Smooth muscle cell (in vitro differentiated cells): ENCODE measurements at regions not wholly inside any gene's neighbourhood (a gene's known extent, or its start where the extent isn't known, plus 50 kb on each side); places are given as distances from the start of the nearest gene placed in this dataset.
"Not testable (repeated sequence)": the region's sequence is repeated elsewhere in the genome, so short reads cannot be mapped to it uniquely, and the experiment has no call there.

Experiments used
- DNase-seq: peaks from one replicate; lab custom pipeline; 2025; ENCODE audit not compliant: unreplicated experiment; lab: John Stamatoyannopoulos, UW
- H2AFZ ChIP-seq: fragments of 200-600 bp; sonication (generic); 2 replicates; pipeline ENCODE4 v1.6.0; 2016; ENCODE audit warnings: antibody characterized with exemption, low read depth, mild to moderate bottlenecking
- H3F3A ChIP-seq: fragments of 200-600 bp; sonication (generic); 2 replicates; pipeline ENCODE4 v1.6.0; 2017; ENCODE audit warnings: antibody characterized with exemption, low read depth
- H3K27ac ChIP-seq: fragments of 200-600 bp; sonication (generic); 2 replicates; pipeline ENCODE4 v1.5.1; 2016; ENCODE audit warnings: low read depth, mild to moderate bottlenecking
- H3K27me3 ChIP-seq: fragments of 200-600 bp; sonication (generic); 2 replicates; pipeline ENCODE4 v1.6.1; 2016; ENCODE audit warnings: low read depth, mild to moderate bottlenecking
- H3K36me3 ChIP-seq: fragments of 200-600 bp; sonication (generic); 2 replicates; pipeline ENCODE4 v1.5.1; 2016; ENCODE audit warnings: low read depth
- H3K4me1 ChIP-seq: fragments of 200-600 bp; sonication (generic); 2 replicates; pipeline ENCODE4 v1.5.1; 2016; ENCODE audit warnings: low read depth
- H3K4me2 ChIP-seq: fragments of 200-600 bp; sonication (generic); 2 replicates; pipeline ENCODE4 v1.6.0; 2016; ENCODE audit warnings: mild to moderate bottlenecking
- H3K4me3 ChIP-seq: fragments of 200-600 bp; sonication (generic); 2 replicates; pipeline ENCODE4 v1.5.1; 2016; ENCODE audit warnings: mild to moderate bottlenecking
- H3K79me2 ChIP-seq: fragments of 200-600 bp; sonication (generic); 2 replicates; pipeline ENCODE4 v1.6.0; 2016; ENCODE audit warnings: low read depth, mild to moderate bottlenecking
- H3K9ac ChIP-seq: fragments of 200-600 bp; sonication (generic); 2 replicates; pipeline ENCODE4 v1.6.0; 2016; ENCODE audit warnings: low read depth
- H3K9me3 ChIP-seq: fragments of 200-600 bp; sonication (generic); replicated peaks from 2 replicates; pipeline ENCODE4 v1.5.1; 2016; ENCODE audit warnings: low read depth
- H4K20me1 ChIP-seq: fragments of 200-600 bp; sonication (generic); 2 replicates; pipeline ENCODE4 v1.6.0; 2016; ENCODE audit warnings: low read depth
- CTCF ChIP-seq: fragments of 200-600 bp; sonication (generic); IDR thresholded peaks from 2 replicates; pipeline ENCODE4 v1.5.1; 2017; ENCODE audit warnings: borderline replicate concordance, mild to moderate bottlenecking, antibody characterized with exemption; ENCODE audit not compliant: insufficient read depth, poor library complexity, severe bottlenecking
- WGBS: methylation state at CpG from one replicate; pipeline ENCODE4 v1.1.7; 2016; ENCODE audit warnings: low lambda C conversion rate; 5-methylcytosine and 5-hydroxymethylcytosine counted together

GRCh38 chrX:13381514-13381913 lies 61.7 kb upstream of the ATXN3L start:
- Histone ChIP-seq H2AFZ (no peak overlapping the region), H3K4me3 (no peak overlapping the region), H3K27me3 (no peaks in the 10 kb centered on the region), H3K36me3 (no peaks in the 10 kb centered on the region), H3K9me3 (no peaks in the 10 kb centered on the region), H3F3A (peaks cover 12% of the 10 kb centered on the region), H3K9ac (no peak overlapping the region), H3K27ac (no peak overlapping the region), H3K79me2 (no peaks in the 10 kb centered on the region), H3K4me2 (no peak overlapping the region), H3K4me1 (peaks cover 6% of the 10 kb centered on the region), H4K20me1 (no peaks in the 10 kb centered on the region)
- DNase-seq: no peak
- no peak for TF ChIP-seq CTCF
- WGBS: 81% methylated on average over 2 of the region's 2 CpGs

- Histone ChIP-seq H3K4me2 (no peak overlapping the region), H3K9ac (no peak overlapping the region), H3F3A (peaks cover 21% of the 10 kb centered on the region), H3K27ac (no peak overlapping the region), H3K4me1 (peaks cover 6% of the 10 kb centered on the region), H3K79me2 (no peaks in the 10 kb centered on the region), H3K9me3 (no peaks in the 10 kb centered on the region), H4K20me1 (no peaks in the 10 kb centered on the region), H2AFZ (no peak overlapping the region), H3K27me3 (no peaks in the 10 kb centered on the region), H3K36me3 (no peaks in the 10 kb centered on the region), H3K4me3 (no peak overlapping the region)
- WGBS: 40% methylated on average over 2 of the region's 2 CpGs
- no peak for TF ChIP-seq CTCF
- DNase-seq: no peak
Measured at GRCh38 chrX:13380211-13380610, 60.4 kb upstream of the ATXN3L start.

- not testable (repeated sequence) for H3K36me3 ChIP-seq, H3K9ac ChIP-seq, H3K27ac ChIP-seq, DNase-seq, H3K4me3 ChIP-seq, H3K79me2 ChIP-seq, H3K27me3 ChIP-seq, H3K4me2 ChIP-seq, H3K9me3 ChIP-seq, H4K20me1 ChIP-seq, H2AFZ ChIP-seq, H3K4me1 ChIP-seq
- 95% methylated on average over 60 of the region's 60 CpGs for WGBS
- H3F3A ChIP-seq: peaks cover 21% of the 10 kb centered on the region
Measured at GRCh38 chrX:13378562-13379518, 59.0 kb upstream of the ATXN3L start.

- no peaks in the 10 kb centered on the region for H3K36me3 ChIP-seq
- H4K20me1 ChIP-seq: no peaks in the 10 kb centered on the region
- H3K27ac ChIP-seq: peak overlapping the region; percentile 89
- H3K79me2 ChIP-seq: no peaks in the 10 kb centered on the region
- H3K9ac ChIP-seq: peak overlapping the region; percentile 58
- WGBS: 28% methylated on average over 7 of the region's 7 CpGs
- no peaks in the 10 kb centered on the region for H3K27me3 ChIP-seq
- H3K4me2 ChIP-seq: peak overlapping the region; percentile 70
- no peaks in the 10 kb centered on the region for H3K9me3 ChIP-seq
- no peak overlapping the region for H2AFZ ChIP-seq
- peaks cover 5% of the 10 kb centered on the region for H3K4me1 ChIP-seq
- DNase-seq: peak; percentile 5
- H3K4me3 ChIP-seq: no peak overlapping the region
- no peak for TF ChIP-seq CTCF
- H3F3A ChIP-seq: peaks cover 21% of the 10 kb centered on the region
Measured at GRCh38 chrX:13377550-13377934, 57.7 kb upstream of the ATXN3L start.
